Parathyroid adenoma (tissue), 2 donors: ENCODE measurements at regions not wholly inside any gene's neighbourhood (a gene's known extent, or its start where the extent isn't known, plus 50 kb on each side); places are given as distances from the start of the nearest gene placed in this dataset.

ENCODE experiments used
- H2AFZ ChIP-seq: fragments of 300-600 bp; sonication (generic); one replicate; pipeline ENCODE4 v1.7.0; 2017; ENCODE audit warnings: antibody characterized with exemption, mild to moderate bottlenecking
- H3K27ac ChIP-seq: fragments of 300-600 bp; sonication (generic); one replicate; pipeline ENCODE4 v1.7.0; 2017
- H3K27me3 ChIP-seq: fragments of 300-600 bp; sonication (generic); one replicate; pipeline ENCODE4 v1.7.0; 2017; ENCODE audit warnings: low read length; ENCODE audit not compliant: control insufficient read depth, insufficient read depth
- H3K36me3 ChIP-seq: fragments of 300-600 bp; sonication (generic); one replicate; pipeline ENCODE4 v1.7.0; 2017; ENCODE audit warnings: low read length; ENCODE audit not compliant: control insufficient read depth, insufficient read depth
- H3K4me1 ChIP-seq: fragments of 300-600 bp; sonication (generic); one replicate; pipeline ENCODE4 v1.7.0; 2017; ENCODE audit warnings: control low read depth
- H3K4me2 ChIP-seq: fragments of 300-600 bp; sonication (generic); one replicate; pipeline ENCODE4 v1.7.0; 2017; ENCODE audit warnings: low read length
- H3K4me3 ChIP-seq: fragments of 300-600 bp; sonication (generic); one replicate; pipeline ENCODE4 v1.7.0; 2017; ENCODE audit warnings: low read depth, low read length
- H3K79me2 ChIP-seq: fragments of 300-600 bp; sonication (generic); one replicate; pipeline ENCODE4 v1.7.0; 2017; ENCODE audit warnings: control low read depth
- H3K9ac ChIP-seq: fragments of 300-600 bp; sonication (generic); one replicate; pipeline ENCODE4 v1.7.0; 2017; ENCODE audit warnings: mild to moderate bottlenecking
- H3K9me3 ChIP-seq: fragments of 300-600 bp; sonication (generic); one replicate; pipeline ENCODE4 v1.7.0; 2017; ENCODE audit warnings: low read length; ENCODE audit not compliant: control insufficient read depth
- CTCF ChIP-seq: fragments of 300-600 bp; sonication (generic); IDR thresholded peaks from one replicate; pipeline ENCODE4 v1.7.0; 2017; ENCODE audit warnings: antibody characterized with exemption, mild to moderate bottlenecking
- donor health status: primary hyperparathyroidism.

GRCh38 chr5:28523888-28524635 lies 1485.7 kb upstream of the CDH9 start:
- Histone ChIP-seq H3K4me2 (no peak overlapping the region), H3K4me1 (no peaks in the 10 kb centered on the region), H3K9me3 (no peaks in the 10 kb centered on the region), H2AFZ (no peak overlapping the region), H3K4me3 (no peak overlapping the region), H3K27ac (no peak overlapping the region), H3K27me3 (no peaks in the 10 kb centered on the region), H3K36me3 (no peaks in the 10 kb centered on the region), H3K9ac (no peak overlapping the region), H3K79me2 (no peaks in the 10 kb centered on the region)
- no peak for TF ChIP-seq CTCF

DNA sequence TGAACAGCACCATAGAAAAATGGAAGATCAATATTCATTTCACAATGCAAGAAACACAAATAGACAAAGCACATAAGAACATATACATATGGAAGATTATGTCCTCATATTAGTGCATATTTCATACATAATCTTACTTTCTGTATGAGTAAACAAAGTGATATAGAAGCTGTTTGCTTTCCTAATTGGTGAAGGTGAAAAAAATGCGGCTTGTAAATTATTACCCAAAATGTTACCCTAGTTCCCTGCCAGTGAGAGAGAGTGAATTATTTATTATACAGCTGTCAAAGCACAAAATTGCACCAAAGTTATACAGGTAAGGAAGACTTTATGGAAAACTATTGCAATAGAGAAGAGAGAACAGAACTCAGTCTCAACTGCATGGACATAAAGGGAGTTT lies 1485.0 kb upstream of the CDH9 start:
- no peaks in the 10 kb centered on the region for H3K36me3 ChIP-seq
- H3K9ac ChIP-seq = no peak overlapping the region
- no peak overlapping the region for H3K27ac ChIP-seq
- H3K27me3 ChIP-seq = no peaks in the 10 kb centered on the region
- no peak overlapping the region for H3K4me2 ChIP-seq
- H3K4me3 ChIP-seq = no peak overlapping the region
- TF ChIP-seq CTCF = no peak
- H2AFZ ChIP-seq = no peak overlapping the region
- no peaks in the 10 kb centered on the region for H3K79me2 ChIP-seq
- H3K9me3 ChIP-seq = no peaks in the 10 kb centered on the region
- H3K4me1 ChIP-seq = no peaks in the 10 kb centered on the region

DNA sequence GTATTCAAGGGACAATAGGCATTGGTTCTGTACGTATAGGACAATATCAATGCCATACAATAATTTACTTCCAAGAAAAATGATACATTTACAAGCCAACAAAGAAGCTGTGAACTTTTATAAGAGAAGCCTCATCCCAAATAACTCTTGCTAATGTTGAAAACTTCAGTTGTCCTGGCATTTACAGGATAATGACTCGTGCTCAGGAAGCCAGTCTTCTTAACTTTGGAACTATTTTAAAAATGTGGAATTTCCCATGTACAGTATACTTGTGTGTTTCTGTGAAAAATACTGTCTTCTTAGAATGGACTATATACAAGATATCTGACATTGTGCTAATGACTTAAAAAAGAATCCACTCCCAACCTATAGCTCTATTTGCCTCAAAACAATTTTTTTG lies 1479.3 kb upstream of the CDH9 start:
- H3K4me2 ChIP-seq = no peak overlapping the region
- TF ChIP-seq CTCF = no peak
- no peak overlapping the region for H3K4me3 ChIP-seq
- H3K36me3 ChIP-seq = no peaks in the 10 kb centered on the region
- H3K27me3 ChIP-seq = no peaks in the 10 kb centered on the region
- no peaks in the 10 kb centered on the region for H3K4me1 ChIP-seq
- H3K27ac ChIP-seq = no peak overlapping the region
- H3K9ac ChIP-seq = no peak overlapping the region
- H2AFZ ChIP-seq = no peak overlapping the region
- H3K79me2 ChIP-seq = no peaks in the 10 kb centered on the region
- H3K9me3 ChIP-seq = no peaks in the 10 kb centered on the region

- Histone ChIP-seq H2AFZ (no peak overlapping the region), H3K4me3 (no peak overlapping the region), H3K9me3 (no peaks in the 10 kb centered on the region), H3K27ac (no peak overlapping the region), H3K36me3 (no peaks in the 10 kb centered on the region), H3K27me3 (no peaks in the 10 kb centered on the region), H3K79me2 (no peaks in the 10 kb centered on the region), H3K4me1 (no peaks in the 10 kb centered on the region), H3K9ac (no peak overlapping the region), H3K4me2 (no peak overlapping the region)
- no peak for TF ChIP-seq CTCF
Observed at GRCh38 chr5:28516722-28517121, 1478.3 kb upstream of the CDH9 start.

- Histone ChIP-seq H3K36me3 (no peaks in the 10 kb centered on the region), H3K9me3 (no peaks in the 10 kb centered on the region), H3K9ac (no peak overlapping the region), H3K27me3 (no peaks in the 10 kb centered on the region), H3K4me1 (no peaks in the 10 kb centered on the region), H3K79me2 (no peaks in the 10 kb centered on the region), H3K4me2 (no peak overlapping the region), H3K4me3 (no peak overlapping the region), H3K27ac (no peak overlapping the region), H2AFZ (no peak overlapping the region)
- no peak for TF ChIP-seq CTCF
Observed at GRCh38 chr5:28512648-28513047, 1474.3 kb upstream of the CDH9 start.
